Putamen (tissue), 1 donor: ENCODE measurements at regions not wholly inside any gene's neighbourhood (a gene's known extent, or its start where the extent isn't known, plus 50 kb on each side); places are given as distances from the start of the nearest gene placed in this dataset.
"Not testable (repeated sequence)": the region's sequence is repeated elsewhere in the genome, so short reads cannot be mapped to it uniquely, and the experiment has no call there.

Experiments
- DNase-seq: peaks from one replicate; pipeline ENCODE4 v3.0.0-alpha.2; 2016; ENCODE audit warnings: low spot score

- DNase-seq, result no peak
These were observed 507.1 kb downstream of the CENPC start for GRCh38 chr4:67038228-67038566.

GRCh38 chr4:67037504-67038227, 507.6 kb downstream of the CENPC start:
- DNase-seq, result no peak

DNA sequence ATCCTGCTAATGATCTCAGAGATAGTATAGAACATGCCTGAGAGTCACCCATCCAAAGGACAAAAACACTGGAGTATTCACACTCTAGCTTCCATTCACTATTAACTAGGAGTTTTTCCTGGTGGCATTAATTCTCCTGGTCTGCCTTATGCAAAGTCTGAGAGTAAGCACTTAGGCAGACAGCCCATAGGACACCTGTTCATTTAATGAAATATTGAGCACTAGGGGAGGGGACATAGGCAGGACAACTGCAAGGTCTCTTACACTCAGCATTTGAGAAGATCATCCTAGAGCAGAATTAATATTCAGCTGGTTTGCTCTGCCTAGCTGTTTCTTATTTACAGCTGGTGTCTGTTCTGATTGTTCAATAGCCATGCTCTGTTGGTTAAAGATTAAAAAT, 508.5 kb downstream of the CENPC start:
- no peak for DNase-seq

DNA sequence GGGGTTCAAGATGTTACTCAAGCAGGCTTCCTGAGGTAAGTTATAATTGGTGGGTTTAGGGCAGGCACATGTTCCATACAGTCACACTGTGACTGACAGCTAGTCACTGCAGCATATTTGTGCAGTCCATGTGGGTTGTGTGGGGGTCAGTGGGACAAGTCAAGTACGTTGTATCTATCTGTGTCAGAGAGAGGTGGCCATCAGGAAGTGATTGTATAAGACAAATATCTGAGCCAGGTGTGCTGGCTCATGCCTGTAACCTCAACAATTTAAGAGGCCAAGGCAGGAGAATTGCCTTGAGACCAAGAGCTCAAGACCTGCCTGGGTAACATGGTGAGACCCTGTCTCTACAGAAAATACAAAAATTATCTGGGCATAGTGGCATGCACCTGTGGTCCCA, 509.3 kb downstream of the CENPC start:
- no peak for DNase-seq

GRCh38 chr4:67035501-67035900, 509.8 kb downstream of the CENPC start:
- DNase-seq, result no peak

GRCh38 chr4:67030636-67031035, 514.7 kb downstream of the CENPC start:
- DNase-seq, result no peak

- DNase-seq, result no peak
These were observed 524.9 kb downstream of the CENPC start for GRCh38 chr4:67020438-67020797.

DNA sequence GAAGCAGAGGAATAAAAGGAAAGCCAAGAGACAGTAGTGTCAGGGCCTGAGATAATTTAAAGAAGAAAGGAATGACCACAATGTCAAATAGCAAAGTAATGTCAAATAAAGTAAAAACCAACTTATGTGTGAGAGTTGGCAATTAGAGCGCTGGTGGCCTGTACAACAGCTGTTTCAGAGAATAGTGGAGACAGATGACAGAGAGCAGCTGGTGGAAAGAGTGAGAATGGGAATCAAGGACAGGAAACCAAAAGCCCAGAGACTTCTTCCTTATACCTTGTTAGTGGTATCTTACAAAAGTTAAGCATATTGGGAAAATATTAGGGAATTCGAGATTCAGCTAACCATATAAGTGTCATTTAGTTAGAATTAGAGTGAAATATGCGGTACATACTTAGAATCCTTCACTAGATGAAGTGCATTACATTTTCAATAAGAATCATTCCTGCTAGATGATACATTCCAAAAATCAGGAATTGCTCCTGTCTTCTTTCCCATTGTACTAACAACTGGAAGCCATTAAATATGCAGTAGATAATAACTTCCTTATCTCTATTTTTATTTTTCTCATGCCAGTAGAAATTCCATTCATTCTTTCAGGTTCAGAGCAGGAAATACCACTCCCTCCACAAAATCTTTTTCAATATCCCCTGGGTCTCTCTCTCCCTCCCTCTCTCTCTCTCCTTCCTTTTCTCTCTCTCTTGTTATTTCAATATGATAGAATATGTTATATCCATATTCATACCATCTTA, 525.4 kb downstream of the CENPC start:
- DNase-seq, result no peak

GRCh38 chr4:67014592-67014991, 530.7 kb downstream of the CENPC start:
- DNase-seq, result no peak

DNA sequence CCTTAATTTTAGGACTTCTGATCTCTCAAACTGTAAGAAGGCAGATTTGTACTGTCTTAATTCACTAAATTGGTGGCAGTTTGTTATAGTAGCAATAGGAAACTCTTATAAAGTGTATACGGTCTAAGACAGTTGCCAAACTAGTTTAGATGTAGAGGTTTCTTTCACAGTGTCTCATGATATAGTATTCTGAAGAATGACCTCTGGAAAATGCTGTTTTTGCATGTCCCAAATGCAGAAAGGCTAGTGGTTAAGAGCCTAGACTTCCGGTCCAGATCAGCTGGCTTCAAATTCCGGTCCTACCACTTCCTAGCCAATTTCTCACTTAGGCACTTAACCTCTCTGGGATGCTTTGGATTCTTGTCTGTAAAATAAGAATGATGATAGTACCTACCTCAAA, 538.5 kb downstream of the CENPC start:
- DNase-seq, result no peak

- no peak for DNase-seq
These were observed 553.8 kb downstream of the CENPC start for GRCh38 chr4:66991521-66991920.

DNA sequence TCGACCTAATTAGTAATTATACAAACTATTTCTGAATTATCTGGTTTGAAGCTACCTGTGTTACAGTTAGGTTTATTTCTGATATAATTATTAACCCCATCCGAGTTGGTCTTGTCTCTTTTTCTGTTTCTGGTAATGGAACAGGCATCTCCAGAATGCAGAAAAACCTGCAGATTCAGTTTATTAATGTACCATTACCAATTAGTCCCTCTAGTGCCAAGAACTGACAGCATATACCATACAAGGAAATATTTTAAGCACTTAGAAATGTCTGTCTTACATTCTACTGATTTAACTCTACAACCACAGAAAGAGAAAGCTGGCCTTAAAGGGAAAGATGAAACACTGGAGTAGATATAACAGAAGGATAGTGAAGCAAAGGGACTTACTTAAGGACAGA, 570.6 kb downstream of the CENPC start:
- DNase-seq, result no peak

- DNase-seq, result no peak
These were observed 573.2 kb downstream of the CENPC start for GRCh38 chr4:66972087-66972486.

DNA sequence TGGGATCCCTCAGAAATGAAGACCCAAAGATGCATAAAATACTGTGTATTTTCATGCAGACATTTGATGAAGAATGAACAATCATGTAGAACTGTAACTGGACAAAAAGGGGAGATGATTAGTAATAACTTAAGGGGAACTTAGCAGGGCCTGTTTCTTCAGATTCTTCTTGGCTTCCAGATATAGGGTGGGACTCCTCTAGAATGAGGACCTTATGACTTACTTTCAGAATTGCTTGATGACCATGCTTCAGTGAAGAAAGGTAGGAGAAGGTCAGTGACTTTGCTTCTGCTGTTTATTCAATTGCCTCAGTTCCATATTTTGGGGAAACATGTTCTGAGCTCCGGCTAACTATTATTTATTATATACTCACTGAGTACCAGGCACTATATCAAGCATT, 580.8 kb downstream of the CENPC start:
- no peak for DNase-seq

DNA sequence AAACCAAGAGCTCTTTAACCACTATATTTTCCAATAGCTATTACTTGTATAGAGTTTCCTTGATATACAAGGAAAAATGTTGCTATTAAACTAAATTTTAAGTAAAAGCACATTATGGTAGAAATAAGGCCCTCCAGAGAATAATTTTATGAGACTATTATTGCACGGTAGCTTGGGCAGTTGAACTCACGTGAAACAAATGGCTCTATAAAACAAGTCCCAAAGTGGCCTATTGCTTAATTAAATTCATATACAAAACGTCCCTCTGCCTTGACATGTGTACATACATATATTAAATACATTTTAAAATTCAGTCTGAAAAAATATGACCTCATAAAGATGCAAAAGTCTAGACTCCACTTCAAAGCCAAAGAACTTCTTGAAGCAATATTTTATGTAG, 582.2 kb downstream of the CENPC start:
- no peak for DNase-seq

DNA sequence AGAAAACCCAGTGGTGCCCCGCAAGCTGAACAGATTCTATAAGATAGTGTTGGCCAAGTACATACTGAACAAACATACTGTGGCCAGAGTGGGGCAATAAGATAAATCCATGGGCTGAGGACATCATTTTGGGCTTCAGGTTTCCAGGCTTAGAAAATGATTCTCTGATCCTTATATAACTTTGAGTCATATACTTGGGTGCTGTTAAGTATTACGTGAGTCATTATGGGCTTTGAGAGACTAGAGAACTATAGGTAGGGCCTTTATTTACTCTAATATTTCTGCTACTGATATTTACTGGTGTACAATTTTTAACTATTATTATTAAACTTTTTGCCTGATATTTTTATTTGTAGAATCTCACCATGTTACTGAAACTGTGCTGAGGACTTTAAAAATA, 586.1 kb downstream of the CENPC start:
- no peak for DNase-seq

DNA sequence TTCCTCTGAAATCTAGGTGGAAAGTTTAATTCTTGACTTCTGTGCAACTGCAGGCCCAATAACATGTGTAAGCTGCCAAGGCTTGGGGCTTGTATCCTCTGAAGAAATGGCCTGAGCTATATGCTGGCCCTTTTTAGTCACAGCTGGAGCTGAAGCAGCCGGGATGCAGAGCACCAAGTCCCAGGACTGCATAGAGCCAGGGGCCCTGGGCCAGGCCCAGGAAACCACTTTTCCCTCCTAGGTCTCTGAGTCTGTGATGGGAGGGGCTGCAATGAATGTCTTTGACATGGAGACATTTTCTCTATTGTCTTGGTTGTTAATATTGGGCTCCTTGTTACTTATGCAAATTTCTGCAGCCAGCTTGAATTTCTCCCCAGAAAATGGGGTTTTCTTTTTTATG, 588.5 kb downstream of the CENPC start:
- no peak for DNase-seq

DNA sequence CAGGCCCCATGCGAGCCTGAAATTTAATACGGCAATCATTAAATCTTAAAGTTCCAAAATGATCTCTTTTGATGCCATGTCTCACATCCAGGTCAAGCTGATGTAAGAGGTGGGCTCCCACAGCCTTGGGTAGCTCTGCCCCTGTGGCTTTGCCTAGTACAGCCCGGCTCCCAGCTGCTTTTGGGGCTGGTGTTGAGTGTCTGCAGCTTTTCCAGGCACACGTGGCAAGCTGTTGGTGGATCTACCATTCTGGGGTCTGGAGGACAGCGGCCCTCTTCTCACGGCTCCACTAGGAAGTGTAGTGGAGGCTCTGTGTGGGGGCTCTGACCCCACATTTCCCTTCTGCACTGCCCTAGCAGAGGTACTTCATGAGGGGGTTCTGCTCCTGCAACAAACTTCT, 588.9 kb downstream of the CENPC start:
- no peak for DNase-seq

DNA sequence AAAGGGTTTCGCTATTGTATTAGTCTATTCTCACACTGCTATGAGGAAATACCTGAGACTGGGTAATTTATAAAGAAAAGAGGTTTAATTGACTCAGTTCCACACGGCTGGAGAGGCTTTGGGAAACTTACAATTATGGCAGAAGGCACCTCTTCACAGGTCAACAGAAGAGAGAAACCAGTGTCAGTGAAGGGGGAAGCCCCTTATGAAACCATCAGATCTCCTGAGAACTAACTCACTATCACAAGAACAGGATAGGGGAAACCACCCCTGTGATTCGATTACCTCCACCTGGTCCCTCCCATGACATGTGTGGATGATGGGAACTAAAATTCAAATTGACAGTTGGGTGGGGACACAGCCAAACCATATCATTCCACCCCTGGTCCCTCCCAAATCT, 589.5 kb downstream of the CENPC start:
- DNase-seq, result no peak

DNA sequence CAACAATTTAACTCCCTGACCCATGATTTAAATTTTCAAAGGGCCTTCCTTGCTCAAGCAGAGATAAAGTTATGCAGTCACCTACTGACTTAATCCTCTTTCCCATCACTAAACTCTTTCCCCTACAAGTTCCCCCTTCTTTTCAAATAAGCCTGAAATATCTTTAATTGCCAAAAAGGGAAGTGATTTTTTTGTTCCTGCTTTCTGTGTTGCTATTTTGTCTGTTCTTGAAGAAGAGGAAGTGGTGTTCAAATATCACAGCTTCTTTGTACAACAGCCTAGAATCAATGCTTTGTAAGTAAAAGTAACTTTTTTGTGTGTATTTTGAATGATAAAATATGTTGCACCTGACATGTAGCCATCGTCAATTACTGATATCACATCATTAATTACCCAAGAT, 595.9 kb downstream of the CENPC start:
- no peak for DNase-seq

- no peak for DNase-seq
These were observed 598.5 kb downstream of the CENPC start for GRCh38 chr4:66946761-66947160.

- DNase-seq, result peak; percentile 39
These were observed 602.2 kb downstream of the CENPC start for GRCh38 chr4:66943112-66943511.

DNA sequence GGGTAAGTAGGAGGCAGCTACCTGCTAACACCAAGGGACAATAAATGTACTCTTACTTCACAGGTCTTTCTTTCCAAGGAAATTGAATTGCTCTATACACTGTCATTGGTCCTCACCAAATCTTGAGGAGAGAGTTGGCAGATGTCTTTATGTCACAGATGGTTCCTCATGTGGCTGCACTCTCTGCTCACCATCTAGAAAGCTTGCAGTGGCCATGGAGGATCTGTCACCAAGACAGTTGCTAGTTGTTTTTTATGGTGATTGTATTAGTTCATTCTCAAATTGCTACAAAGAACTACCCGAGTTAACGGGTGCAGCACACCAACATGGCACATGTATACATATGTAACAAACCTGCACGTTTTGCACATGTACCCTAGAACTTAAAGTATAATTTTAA, 613.3 kb downstream of the CENPC start:
- DNase-seq, result not testable (repeated sequence)

GRCh38 chr4:66930206-66930605, 615.1 kb downstream of the CENPC start:
- DNase-seq, result no peak
